ENCODE measurements at regions not wholly inside any gene's neighbourhood (a gene's known extent, or its start where the extent isn't known, plus 50 kb on each side); places are given as distances from the start of the nearest gene placed in this dataset.
A peak's percentile ranks its signal among the peaks of the same experiment; 100 is the strongest.

GRCh38 chr3:127409421-127410136 is 121.7 kb upstream of the PRR20G start:
- DNase-seq (ENCODE audit: low spot score) = no peak
- no CpG with 5 or more reads among the region's 9 CpGs for WGBS, 2 donors (ENCODE audit: extremely low coverage in 2 of 2, insufficient read length in 2 of 2, insufficient replicate concordance in 1 of 2)
- Histone ChIP-seq H3K23ac (ENCODE audit: low read depth, low read length, poor library complexity) (no peak overlapping the region), H2AFZ (ENCODE audit: low read length) (no peak overlapping the region), H3K4ac (ENCODE audit: low read length) (peak overlapping the region; percentile 23), H3K27ac (replicated peaks; ENCODE audit: low read length) (no peak overlapping the region), H2BK15ac (ENCODE audit: low read length) (peak overlapping the region; percentile 96), H3K4me2 (ENCODE audit: insufficient read depth, low read length, poor library complexity, severe bottlenecking) (no peak overlapping the region), H3K9ac (ENCODE audit: low read depth, low read length, poor library complexity) (no peak overlapping the region), H2BK5ac (ENCODE audit: low read length) (peak overlapping the region; percentile 7), H2BK120ac (ENCODE audit: low read depth, low read length) (peak overlapping the region; percentile 6), H3K14ac (ENCODE audit: low read length) (no peak overlapping the region), H3K79me1 (ENCODE audit: low read depth, low read length) (no peaks in the 10 kb centered on the region), H2BK12ac (ENCODE audit: low read length) (peak overlapping the region; percentile 87), H2AK5ac (ENCODE audit: low read depth, low read length) (peak overlapping the region; percentile 98), H3K27me3 (ENCODE audit: control insufficient read depth in 3 of 3, insufficient read depth in 3 of 3, low read depth in 1 of 3, low read length in 3 of 3) (no peaks in the 10 kb centered on the region), H3K4me3 (ENCODE audit: low read length in 2 of 2) (no peak overlapping the region), H3K18ac (ENCODE audit: low read length) (peak overlapping the region; percentile 83), H4K91ac (ENCODE audit: low read depth, low read length, poor library complexity) (no peak overlapping the region), H4K8ac (ENCODE audit: low read depth, low read length) (no peak overlapping the region), H3K4me1 (ENCODE audit: control insufficient read depth in 2 of 2, insufficient read depth in 1 of 2, low read depth in 1 of 2, low read length in 2 of 2) (peaks cover 36 to 65% of the 10 kb centered on the region in 2 donors), H3K36me3 (replicated peaks in 1 of 2; ENCODE audit: control insufficient read depth in 2 of 2, insufficient read depth in 2 of 2, low read length in 2 of 2) (no peaks in the 10 kb centered on the region), H3K9me3 (replicated peaks in 1 of 2; ENCODE audit: control insufficient read depth in 2 of 2, insufficient read depth in 1 of 2, low read depth in 1 of 2, low read length in 2 of 2) (no peaks in the 10 kb centered on the region)

- H3K79me1 ChIP-seq (ENCODE audit: low read depth, low read length) = no peaks in the 10 kb centered on the region
- peak overlapping the region; percentile 33 for H2BK5ac ChIP-seq (ENCODE audit: low read length)
- H2BK120ac ChIP-seq (ENCODE audit: low read depth, low read length) = peak overlapping the region; percentile 6
- peak overlapping the region; percentile 25 for H3K18ac ChIP-seq (ENCODE audit: low read length)
- no peak overlapping the region for H3K14ac ChIP-seq (ENCODE audit: low read length)
- H3K4ac ChIP-seq (ENCODE audit: low read length) = peak overlapping the region; percentile 23
- H3K4me2 ChIP-seq (ENCODE audit: insufficient read depth, low read length, poor library complexity, severe bottlenecking) = no peak overlapping the region
- H3K27me3 ChIP-seq (ENCODE audit: control insufficient read depth in 3 of 3, insufficient read depth in 3 of 3, low read depth in 1 of 3, low read length in 3 of 3) = no peaks in the 10 kb centered on the region
- peak overlapping the region; percentile 69 for H2BK15ac ChIP-seq (ENCODE audit: low read length)
- no peak overlapping the region for H3K9ac ChIP-seq (ENCODE audit: low read depth, low read length, poor library complexity)
- H3K27ac ChIP-seq (replicated peaks; ENCODE audit: low read length) = no peak overlapping the region
- H3K9me3 ChIP-seq (replicated peaks in 1 of 2; ENCODE audit: control insufficient read depth in 2 of 2, insufficient read depth in 1 of 2, low read depth in 1 of 2, low read length in 2 of 2) = no peaks in the 10 kb centered on the region
- H3K4me1 ChIP-seq (ENCODE audit: control insufficient read depth in 2 of 2, insufficient read depth in 1 of 2, low read depth in 1 of 2, low read length in 2 of 2) = peaks cover 39 to 62% of the 10 kb centered on the region in 2 donors
- H2AFZ ChIP-seq (ENCODE audit: low read length) = no peak overlapping the region
- H4K91ac ChIP-seq (ENCODE audit: low read depth, low read length, poor library complexity) = no peak overlapping the region
- peak overlapping the region; percentile 87 for H2BK12ac ChIP-seq (ENCODE audit: low read length)
- H4K8ac ChIP-seq (ENCODE audit: low read depth, low read length) = no peak overlapping the region
- H3K4me3 ChIP-seq (ENCODE audit: low read length in 2 of 2) = no peak overlapping the region
- DNase-seq (ENCODE audit: low spot score) = no peak
- no CpG with 5 or more reads among the region's 14 CpGs for WGBS, 2 donors (ENCODE audit: extremely low coverage in 2 of 2, insufficient read length in 2 of 2, insufficient replicate concordance in 1 of 2)
- peak overlapping the region; percentile 93 for H2AK5ac ChIP-seq (ENCODE audit: low read depth, low read length)
- H3K23ac ChIP-seq (ENCODE audit: low read depth, low read length, poor library complexity) = no peak overlapping the region
- no peaks in the 10 kb centered on the region for H3K36me3 ChIP-seq (replicated peaks in 1 of 2; ENCODE audit: control insufficient read depth in 2 of 2, insufficient read depth in 2 of 2, low read length in 2 of 2)
These were observed 121.0 kb upstream of the PRR20G start for GRCh38 chr3:127408684-127409420.

GRCh38 chr3:127408022-127408683 is 120.3 kb upstream of the PRR20G start:
- Histone ChIP-seq H3K4me2 (ENCODE audit: insufficient read depth, low read length, poor library complexity, severe bottlenecking) (no peak overlapping the region), H4K8ac (ENCODE audit: low read depth, low read length) (no peak overlapping the region), H3K14ac (ENCODE audit: low read length) (no peak overlapping the region), H2AFZ (ENCODE audit: low read length) (peak overlapping the region; percentile 48), H3K23ac (ENCODE audit: low read depth, low read length, poor library complexity) (no peak overlapping the region), H2BK120ac (ENCODE audit: low read depth, low read length) (no peak overlapping the region), H3K9me3 (replicated peaks in 1 of 2; ENCODE audit: control insufficient read depth in 2 of 2, insufficient read depth in 1 of 2, low read depth in 1 of 2, low read length in 2 of 2) (no peaks in the 10 kb centered on the region), H3K27me3 (ENCODE audit: control insufficient read depth in 3 of 3, insufficient read depth in 3 of 3, low read depth in 1 of 3, low read length in 3 of 3) (no peaks in the 10 kb centered on the region), H3K4me3 (ENCODE audit: low read length in 2 of 2) (no peak overlapping the region), H3K18ac (ENCODE audit: low read length) (peak overlapping the region; percentile 61), H2BK5ac (ENCODE audit: low read length) (peak overlapping the region; percentile 57), H3K4ac (ENCODE audit: low read length) (no peak overlapping the region), H2BK12ac (ENCODE audit: low read length) (peak overlapping the region; percentile 4), H3K36me3 (replicated peaks in 1 of 2; ENCODE audit: control insufficient read depth in 2 of 2, insufficient read depth in 2 of 2, low read length in 2 of 2) (no peaks in the 10 kb centered on the region), H3K79me1 (ENCODE audit: low read depth, low read length) (no peaks in the 10 kb centered on the region), H3K27ac (replicated peaks; ENCODE audit: low read length) (no peak overlapping the region), H2BK15ac (ENCODE audit: low read length) (peak overlapping the region; percentile 69), H3K4me1 (ENCODE audit: control insufficient read depth in 2 of 2, insufficient read depth in 1 of 2, low read depth in 1 of 2, low read length in 2 of 2) (peaks cover 39 to 55% of the 10 kb centered on the region in 2 donors), H3K9ac (ENCODE audit: low read depth, low read length, poor library complexity) (no peak overlapping the region), H4K91ac (ENCODE audit: low read depth, low read length, poor library complexity) (no peak overlapping the region), H2AK5ac (ENCODE audit: low read depth, low read length) (peak overlapping the region; percentile 93)
- no peak for DNase-seq (ENCODE audit: low spot score)
- no CpG with 5 or more reads among the region's 15 CpGs for WGBS, 2 donors (ENCODE audit: extremely low coverage in 2 of 2, insufficient read length in 2 of 2, insufficient replicate concordance in 1 of 2)

All from neuronal stem cell (in vitro differentiated cells).